ENCODE measurements at regions not wholly inside any gene's neighbourhood (a gene's known extent, or its start where the extent isn't known, plus 50 kb on each side); places are given as distances from the start of the nearest gene placed in this dataset.

DNA sequence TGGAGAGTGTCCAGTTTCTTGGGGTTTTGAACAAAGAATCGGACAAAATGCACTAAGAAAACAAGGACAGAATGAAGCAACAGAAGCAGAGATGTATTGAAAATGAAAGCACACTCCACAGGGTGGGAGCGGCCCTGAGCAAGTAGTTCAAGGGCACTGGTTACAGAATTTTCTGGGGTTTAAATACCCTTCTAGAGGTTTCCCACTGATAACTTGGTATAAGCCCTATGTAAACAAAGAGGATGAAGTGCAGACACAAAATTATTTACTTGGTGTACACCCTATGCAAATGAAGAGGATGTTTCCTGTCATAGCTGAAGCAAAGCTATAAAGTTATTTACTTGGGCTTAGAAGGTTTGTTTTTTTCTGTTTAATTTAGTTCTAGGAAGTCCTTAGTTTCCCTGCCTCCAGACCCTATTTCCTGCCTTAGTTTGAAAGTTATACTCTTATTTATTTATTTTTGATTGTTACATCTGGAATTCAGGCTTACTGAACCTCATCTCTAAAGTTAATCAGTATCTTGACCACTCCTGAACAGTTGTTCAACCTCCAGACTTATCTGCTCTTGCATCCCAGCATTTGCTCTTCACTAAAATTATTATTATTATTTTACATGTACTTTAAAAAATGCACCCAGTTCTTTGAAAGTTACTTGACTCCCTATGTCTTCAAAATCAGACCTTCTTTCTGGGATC lies 193.5 kb downstream of the SPP2 start:
- no peak for DNase-seq

GRCh38 chr2:234242459-234242836 lies 191.9 kb downstream of the SPP2 start:
- no peak for DNase-seq

DNA sequence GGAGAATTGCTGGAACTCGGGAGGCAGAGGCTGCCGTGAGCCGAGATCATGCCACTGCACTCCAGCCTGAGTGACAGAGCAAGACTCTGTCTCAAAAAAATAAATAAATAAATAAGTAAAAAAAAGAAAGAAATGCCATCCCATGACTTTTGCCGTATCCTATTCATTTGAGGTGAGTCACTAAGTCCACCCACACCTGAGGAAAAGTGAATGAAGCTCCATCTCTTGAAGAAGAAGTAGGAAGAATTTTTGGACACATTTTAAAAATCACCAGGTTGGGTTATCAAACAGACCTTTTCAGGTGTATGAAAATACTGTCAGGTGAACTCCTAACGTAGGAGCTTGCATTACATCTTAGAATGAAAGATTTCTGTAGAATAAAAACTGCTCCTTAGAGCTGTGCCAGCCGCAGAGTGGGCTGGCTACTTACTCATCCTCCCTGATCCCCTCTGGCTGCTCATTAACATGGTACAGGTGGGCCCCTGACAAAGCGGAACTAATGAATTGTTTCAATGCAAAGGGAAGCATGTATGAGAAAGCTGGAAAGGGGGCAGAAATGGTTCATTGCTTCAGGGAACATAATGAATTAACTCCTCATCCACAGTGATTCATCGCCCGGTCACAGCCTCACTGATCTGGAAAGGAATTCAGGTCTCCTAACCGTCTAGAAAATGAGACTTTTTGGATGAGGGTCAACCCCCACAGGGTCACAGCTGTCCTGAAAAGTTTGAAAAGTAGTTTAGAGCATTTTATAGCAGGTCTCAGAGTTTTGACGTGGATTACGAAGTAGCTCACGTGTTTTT lies 191.4 kb downstream of the SPP2 start:
- no peak for DNase-seq

GRCh38 chr2:234240917-234241316 lies 190.4 kb downstream of the SPP2 start:
- DNase-seq: no peak

DNA sequence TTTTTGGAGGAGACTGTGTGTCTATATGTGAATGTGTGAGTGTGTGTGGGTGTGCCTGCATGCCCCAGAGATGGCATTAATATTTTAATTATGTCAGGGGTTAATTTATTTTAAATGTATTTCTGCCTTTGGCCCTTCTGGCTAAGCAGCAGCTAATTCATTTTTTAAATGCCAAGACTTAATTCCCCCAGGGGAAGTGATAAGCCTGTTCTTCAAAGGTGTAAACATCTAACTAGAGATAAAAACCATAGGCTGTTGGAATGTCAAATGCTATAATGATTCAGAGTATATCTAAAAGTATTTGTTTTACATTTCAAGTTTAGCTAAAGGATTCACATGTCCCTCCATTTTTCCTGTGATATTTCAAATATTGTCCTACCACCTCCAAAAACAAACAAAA lies 184.7 kb downstream of the SPP2 start:
- DNase-seq: no peak

DNA sequence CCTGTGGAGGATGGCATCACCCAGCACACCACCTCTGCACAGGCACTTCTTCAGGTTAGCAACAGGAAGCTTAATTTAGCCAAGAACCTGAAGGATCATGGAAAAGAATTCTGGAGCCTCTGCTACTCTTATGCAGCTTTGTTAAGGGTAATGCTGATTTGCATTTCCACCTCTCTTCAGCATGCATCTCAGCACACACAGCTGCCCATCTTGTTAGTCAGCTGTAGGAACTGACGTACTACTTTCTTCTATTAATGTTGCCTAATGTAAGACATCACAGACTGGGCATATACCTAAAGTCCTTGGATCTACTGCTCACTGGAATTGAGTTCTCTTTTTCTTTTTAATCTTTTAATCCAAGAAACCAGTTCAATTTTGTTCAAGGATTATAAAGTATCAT lies 181.0 kb downstream of the SPP2 start:
- no peak for DNase-seq

GRCh38 chr2:234219046-234219310 lies 168.5 kb downstream of the SPP2 start:
- no peak for DNase-seq

GRCh38 chr2:234218266-234219045 lies 168.0 kb downstream of the SPP2 start:
- DNase-seq: no peak

- no peak for DNase-seq
Measured at GRCh38 chr2:234212534-234212933, 162.0 kb downstream of the SPP2 start.

GRCh38 chr2:234211797-234212196 lies 161.3 kb downstream of the SPP2 start:
- DNase-seq: no peak

DNA sequence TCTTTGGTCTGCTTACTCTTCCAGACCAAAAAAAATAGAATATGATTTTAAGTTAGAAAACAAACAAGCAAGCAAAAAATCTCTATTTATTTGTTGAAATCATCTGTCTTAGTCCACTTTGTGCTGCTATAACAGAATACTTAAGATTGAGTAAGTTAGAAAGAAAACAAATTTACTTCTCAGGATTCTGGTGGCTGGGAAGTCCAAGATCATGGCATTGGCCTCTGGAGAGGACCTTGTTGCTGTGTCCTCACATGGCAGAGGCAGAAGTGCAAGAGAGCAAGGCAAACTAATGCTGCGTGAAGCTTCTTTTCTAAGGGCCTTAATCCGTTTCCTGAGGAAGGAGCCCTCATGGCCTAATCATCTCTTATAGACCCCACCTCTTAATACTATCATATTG lies 156.2 kb downstream of the SPP2 start:
- DNase-seq: no peak

GRCh38 chr2:234204480-234204879 lies 154.0 kb downstream of the SPP2 start:
- no peak for DNase-seq

DNA sequence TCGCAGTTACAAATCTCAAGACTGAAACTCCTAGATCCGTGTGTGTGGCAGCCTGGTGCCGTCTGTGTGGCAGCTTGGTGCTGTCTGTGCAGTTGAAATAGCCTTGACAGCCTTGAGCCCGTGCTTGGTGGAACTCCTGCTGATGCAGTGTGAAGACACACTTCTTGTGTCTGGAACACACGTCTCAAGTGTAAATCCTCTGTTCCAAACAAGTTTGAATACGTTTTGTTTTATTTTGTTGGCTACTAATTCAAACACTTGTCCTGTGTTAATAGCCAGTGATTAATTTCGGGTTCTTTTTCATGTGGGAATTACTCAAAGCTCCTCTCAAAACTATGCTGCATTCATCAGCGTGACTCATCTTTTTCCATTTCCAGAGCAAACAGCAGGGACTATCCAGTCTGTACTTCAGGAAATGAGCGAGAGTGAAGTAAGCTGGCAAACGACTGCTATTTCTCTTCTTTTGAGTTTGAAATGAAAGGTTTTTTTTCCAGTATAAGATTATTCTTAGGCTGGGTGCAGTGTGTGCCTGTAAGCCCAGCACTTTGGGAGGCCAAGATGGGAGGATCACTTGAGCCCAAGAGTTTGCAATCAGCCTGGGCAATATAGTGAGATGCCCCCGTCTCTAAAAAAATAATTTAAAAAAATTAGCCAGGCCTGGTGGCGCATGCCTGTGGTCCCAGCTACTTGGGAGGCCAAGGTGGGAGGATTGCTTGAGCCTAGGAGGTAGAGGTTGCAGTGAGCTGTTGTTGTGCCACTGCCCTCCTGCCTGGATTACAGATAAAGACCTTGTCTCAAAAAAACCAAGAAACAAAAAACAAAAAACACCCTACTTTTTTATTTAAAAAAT lies 152.9 kb downstream of the SPP2 start:
- DNase-seq: no peak

GRCh38 chr2:234202601-234203000 lies 152.1 kb downstream of the SPP2 start:
- DNase-seq: no peak

- no peak for DNase-seq
Measured at GRCh38 chr2:234199996-234200395, 149.5 kb downstream of the SPP2 start.

DNA sequence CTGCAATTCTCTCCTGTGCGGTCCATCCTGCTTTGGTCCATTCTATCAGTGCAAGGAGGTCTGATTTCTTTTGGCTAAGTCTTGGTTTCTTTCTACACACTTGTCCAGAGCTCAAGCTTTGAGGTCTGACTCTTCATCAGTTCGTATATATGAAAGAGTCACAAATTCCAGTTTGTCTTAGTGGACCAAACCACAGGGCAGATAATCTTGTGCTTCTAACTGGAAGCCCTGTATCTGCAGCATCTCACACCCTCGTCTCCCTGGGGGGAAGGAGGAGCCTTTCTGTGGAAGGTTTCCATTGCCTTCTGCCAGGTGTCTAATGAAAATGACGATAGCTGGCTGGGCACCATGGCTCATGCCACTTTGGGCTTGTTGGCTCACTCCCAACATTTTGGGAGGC lies 148.5 kb downstream of the SPP2 start:
- DNase-seq: no peak

DNA sequence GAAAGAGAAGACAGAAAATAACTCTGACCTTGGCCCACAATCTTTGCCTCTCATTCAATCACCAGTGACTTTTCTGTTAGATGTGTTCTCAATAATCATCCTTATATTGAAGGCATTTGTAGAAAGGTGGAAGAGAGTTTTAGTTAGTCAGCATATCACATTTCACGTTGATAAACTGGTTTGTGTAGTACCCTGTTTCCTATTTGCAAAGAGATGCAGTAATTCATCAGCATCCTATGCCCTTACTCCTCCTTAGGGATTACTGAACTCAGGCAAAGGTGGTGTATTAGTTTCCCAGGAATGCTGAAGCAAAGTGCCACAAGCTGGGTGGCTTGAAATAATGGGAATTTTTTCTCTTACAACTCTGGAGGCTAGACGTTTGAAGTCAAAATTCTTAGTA lies 145.0 kb downstream of the SPP2 start:
- no peak for DNase-seq

DNA sequence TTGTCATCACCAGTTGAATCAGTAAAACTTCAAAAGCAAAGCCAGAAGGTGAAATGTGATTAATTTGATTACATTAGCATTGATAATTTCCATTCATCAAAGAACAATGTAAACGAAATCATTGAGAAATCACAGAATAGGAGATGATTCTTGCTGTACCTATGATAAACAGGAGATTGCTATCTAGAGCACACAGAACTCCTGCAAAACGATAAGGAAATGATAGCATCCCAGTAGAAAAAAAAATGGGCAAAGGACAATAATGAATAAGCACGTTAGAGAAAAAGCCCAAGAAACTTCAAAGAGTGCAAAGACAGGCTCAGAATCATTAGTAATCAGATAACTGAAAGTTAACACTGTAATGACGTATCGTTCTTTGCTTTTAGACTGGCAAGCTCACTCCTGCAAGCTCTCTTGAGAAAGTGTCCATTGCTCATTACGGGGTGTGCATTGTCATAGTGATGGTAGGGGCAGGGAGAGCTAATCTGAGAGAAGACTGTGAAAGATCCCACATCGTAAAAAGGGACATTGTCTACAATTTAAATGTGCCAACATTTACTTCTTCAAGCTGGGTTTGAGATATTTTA lies 143.6 kb downstream of the SPP2 start:
- no peak for DNase-seq

- DNase-seq: no peak
Measured at GRCh38 chr2:234191819-234192407, 141.4 kb downstream of the SPP2 start.

GRCh38 chr2:234189786-234190300 lies 139.3 kb downstream of the SPP2 start:
- no peak for DNase-seq

DNA sequence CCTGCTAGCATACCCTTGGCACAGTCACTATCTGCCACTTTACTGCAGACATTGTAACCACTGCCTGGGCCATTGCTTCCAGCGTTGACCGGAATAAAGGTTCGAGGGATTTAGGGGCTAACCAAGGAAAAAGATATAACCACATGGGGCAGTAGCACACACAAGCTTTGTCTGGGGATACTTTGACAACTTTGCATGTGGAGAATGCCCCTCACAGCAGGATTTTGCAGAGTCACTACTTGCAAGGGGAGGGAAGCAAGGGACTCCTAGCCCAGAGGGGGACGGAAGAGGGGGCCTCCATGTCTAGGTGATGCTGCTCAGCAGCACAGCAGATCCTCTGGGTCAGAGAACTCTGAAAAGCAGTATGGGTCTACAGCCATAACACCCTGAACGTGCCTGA lies 138.7 kb downstream of the SPP2 start:
- DNase-seq: no peak

DNA sequence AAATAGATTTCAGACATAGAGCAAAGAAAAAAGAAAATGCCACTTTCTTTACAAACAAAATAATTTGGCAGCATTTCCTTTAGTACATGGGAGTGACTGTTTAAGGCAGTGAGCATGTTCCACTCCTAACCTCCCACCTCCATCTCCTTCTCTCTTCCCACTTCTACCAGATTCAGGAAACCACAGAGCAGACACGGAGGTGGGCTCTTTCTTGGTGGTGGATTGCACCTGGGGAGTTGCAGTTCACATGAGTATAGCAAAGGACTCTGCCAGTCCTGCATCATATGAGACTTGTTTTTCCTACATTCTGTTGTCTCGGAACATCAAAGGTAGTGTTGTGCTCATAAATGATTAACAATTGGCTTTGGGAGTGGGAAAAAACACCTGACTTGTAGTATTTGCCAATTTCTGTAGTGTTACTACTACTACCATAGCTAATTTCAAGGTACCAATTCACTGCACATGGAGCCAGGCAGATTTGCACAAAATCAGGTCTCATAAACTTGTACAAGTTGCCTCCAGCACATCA lies 137.2 kb downstream of the SPP2 start:
- DNase-seq: no peak

All from activated effector memory CD4-positive, alpha-beta T cell treated with anti-CD3 and anti-CD28 coated beads, Interleukin-2, amount 50 U/mL, for 16 hours (primary cell).